ENCODE measurements at regions not wholly inside any gene's neighbourhood (a gene's known extent, or its start where the extent isn't known, plus 50 kb on each side); places are given as distances from the start of the nearest gene placed in this dataset.

DNA sequence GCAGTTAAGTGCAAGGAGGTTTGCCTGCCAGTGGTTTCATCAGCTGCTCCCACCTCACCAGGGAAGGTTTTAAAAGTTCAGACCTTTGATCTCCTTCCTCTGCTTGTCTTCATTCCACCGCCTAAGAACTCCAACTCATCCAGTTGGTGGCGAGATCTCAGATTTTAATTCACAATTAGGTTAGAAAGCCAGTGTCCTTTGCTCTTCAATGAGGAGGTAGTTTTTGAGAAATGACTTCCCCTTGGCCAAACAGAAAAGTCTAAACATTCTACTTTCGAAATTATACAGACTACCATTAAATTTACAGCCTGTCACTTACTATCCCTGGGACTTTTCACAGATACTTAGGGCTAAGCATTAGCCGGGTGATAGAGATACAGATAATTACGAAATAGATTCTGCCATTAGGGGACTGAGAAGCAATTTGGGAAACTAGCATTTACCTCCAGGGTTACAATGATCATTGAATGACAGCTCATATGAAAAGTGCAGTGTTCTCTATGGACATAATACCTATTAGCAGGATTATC, 513.4 kb upstream of the GHITM start:
- TF ChIP-seq POLR2A (IDR thresholded peaks at IDR 0.05): no peak
- TF ChIP-seq, protein P1, sequence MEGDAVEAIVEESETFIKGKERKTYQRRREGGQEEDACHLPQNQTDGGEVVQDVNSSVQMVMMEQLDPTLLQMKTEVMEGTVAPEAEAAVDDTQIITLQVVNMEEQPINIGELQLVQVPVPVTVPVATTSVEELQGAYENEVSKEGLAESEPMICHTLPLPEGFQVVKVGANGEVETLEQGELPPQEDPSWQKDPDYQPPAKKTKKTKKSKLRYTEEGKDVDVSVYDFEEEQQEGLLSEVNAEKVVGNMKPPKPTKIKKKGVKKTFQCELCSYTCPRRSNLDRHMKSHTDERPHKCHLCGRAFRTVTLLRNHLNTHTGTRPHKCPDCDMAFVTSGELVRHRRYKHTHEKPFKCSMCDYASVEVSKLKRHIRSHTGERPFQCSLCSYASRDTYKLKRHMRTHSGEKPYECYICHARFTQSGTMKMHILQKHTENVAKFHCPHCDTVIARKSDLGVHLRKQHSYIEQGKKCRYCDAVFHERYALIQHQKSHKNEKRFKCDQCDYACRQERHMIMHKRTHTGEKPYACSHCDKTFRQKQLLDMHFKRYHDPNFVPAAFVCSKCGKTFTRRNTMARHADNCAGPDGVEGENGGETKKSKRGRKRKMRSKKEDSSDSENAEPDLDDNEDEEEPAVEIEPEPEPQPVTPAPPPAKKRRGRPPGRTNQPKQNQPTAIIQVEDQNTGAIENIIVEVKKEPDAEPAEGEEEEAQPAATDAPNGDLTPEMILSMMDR (IDR thresholded peaks at IDR 0.05): no peak

All from thyroid gland (tissue), 4 donors.